ENCODE measurements at regions not wholly inside any gene's neighbourhood (a gene's known extent, or its start where the extent isn't known, plus 50 kb on each side); places are given as distances from the start of the nearest gene placed in this dataset.
"Not testable (repeated sequence)": the region's sequence is repeated elsewhere in the genome, so short reads cannot be mapped to it uniquely, and the experiment has no call there.

DNA sequence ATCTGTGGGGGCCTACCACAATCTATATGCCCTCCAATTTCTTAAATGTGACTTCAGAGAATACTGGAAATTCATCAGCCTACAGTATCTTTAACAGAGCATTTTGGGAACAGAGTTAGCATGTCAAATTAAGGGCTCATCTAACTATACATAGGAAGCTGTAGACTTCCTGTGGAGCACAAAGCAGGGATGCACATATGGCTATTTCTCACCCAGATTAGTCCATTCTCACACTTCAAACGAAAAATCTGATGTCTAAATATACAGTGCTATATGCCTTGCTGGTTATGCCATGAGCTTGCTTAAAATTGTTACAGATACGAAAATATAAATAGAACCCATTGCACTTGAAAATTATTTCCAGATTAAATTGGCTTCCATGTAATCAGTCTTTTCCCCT lies 1922.8 kb downstream of the MRPL39 start:
- DNase-seq (ENCODE audit: low read depth in 2 of 2), result no peak

DNA sequence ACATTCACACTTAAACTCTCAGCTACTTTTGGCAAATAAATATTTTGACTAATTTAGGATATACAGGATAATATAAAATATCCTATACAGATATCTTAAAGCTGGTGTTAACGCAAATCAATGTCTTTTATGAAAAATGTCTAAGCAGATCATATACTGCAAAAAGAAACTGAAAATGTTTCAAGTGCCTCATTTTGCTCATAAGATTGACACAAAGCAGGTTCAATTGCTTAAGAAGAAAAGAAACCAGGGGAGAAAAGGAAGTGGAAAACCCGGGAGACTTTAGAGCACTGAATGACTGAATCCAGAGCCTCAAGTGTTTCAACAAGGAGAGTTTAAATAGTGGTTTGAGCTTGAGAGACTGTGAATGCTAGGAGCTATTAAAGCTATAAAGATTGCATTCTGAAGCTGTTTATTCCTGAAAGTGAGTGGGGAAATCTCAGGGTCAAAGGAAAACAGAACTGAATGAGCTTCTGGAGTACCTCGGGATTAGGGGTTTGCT lies 1943.0 kb downstream of the MRPL39 start:
- no peak for DNase-seq (ENCODE audit: low read depth in 2 of 2)

DNA sequence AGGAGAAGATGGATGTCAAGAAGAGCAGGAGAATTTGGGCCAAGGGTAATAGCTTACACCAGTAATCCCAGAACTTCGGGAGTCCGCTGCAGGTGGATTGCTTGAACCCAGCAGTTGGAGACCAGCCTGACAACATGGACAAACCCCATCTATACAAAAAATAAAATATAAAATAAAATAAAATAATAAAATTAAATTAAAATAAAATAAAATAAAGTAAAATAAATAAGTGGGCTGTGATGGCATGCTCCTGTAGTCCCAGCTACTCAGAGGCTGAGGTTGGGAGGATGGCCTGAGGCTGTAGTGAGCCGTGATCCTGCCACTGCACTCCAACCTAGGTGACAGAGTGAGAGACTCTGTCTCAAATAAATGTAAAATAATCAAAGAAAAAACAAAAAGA lies 1946.7 kb downstream of the MRPL39 start:
- no peak for DNase-seq (ENCODE audit: low read depth in 2 of 2)

DNA sequence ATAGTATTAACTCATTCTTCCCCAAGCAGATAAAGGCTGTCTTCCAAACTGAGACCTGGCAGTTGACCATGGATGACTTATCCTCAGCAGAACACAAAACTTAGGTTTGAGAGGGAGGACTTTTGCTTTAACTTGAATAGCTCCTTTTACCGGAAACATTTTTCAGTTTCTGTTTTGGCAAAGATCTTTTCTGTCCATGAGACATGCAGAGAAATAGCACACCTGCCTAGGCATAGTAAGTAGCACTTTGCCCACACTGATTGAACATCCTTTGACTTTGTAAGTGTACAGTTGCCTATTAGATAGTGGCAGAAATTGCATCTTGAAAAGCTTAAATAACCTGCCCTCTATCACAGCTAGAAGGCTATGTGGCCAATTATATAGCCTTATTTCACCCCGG lies 1962.5 kb downstream of the MRPL39 start:
- no peak for DNase-seq (ENCODE audit: low read depth in 2 of 2)

DNA sequence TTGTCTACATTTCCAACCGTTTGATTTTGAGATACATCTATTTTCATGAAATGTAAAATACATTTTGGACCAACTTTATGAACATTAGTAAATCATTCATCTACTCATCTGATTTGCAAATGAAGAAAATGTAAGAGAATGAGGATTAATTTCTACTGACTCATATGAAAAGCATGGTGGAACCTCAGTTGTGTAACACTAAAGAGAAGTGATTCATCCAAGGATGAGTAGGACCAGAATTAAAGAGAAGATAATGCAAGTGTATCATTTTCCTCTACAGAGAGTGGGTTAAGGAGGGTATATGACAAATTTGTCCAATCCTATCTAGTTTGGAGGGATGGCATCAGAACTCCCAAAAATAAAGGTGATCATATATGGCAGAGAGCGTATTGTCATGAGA lies 1967.6 kb downstream of the MRPL39 start:
- DNase-seq (ENCODE audit: low read depth in 2 of 2), result no peak

DNA sequence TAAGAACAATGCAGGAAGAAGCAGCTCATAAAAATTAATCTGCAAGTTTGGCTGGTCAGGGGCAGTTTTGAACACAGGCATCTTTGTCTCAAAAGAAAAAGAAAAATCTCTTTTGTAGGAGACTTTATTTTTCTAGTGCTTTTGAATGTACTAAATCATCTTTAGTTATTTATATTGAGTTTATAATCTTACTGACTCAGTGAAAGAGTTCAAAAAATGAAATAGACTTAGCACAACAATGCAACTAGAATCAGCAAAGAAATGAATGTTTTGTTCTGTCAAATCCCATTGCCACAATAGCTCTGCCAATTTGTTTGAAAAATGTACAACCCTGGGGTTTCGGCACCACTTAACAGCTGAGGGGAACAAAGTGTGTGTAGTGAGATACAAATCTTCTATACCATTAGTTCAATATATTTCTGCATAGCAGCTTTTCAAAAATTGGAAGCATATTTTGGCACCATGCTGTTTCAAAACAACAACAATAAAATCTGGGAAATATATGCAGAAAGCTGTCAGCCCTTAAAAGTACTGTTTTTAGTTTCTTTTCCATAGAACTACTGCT lies 1969.1 kb downstream of the MRPL39 start:
- no peak for DNase-seq (ENCODE audit: low read depth in 2 of 2)

DNA sequence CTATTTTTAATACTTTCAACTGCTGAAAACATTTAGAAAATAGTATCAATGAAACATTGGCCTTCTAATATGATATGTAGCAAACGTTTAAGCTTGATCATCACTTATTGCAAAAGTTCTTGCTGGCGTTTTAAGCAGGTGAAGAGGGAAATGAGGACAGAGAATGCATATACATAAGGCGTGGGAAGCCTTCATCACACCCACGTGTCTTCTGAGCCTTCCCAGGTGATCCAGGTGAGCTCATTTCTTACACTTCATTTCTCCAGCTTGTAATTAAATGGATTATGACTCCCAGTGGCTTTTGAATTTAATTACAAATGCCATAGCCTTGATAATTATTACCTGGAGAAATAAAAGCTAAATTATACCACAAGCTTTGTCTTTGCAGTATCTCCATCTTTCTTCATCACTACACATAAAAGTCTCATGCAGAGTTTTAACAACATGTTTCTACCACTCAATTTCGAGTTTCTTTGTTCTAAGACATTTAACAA lies 1973.8 kb downstream of the MRPL39 start:
- DNase-seq (ENCODE audit: low read depth in 2 of 2), result no peak

DNA sequence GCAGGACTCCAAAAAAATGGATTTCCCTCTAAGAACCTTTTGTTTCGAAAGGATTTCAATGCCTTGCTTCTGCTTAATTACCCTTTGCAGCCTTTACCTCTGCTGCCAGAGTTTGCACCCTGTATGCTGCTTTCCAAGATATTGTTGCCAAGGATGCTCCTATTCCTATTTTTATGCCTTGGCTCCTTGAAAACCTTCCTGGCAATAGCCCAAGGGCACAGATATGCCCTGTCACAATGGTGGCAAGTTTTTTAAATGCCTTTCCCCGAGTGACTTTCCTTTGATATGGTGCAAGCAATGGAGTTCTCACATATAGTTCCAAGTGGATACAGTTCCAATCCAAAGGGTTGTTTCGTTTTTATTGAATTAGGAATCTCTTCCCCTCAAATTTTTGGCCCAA lies 1983.0 kb downstream of the MRPL39 start:
- DNase-seq (ENCODE audit: low read depth in 2 of 2), result no peak

DNA sequence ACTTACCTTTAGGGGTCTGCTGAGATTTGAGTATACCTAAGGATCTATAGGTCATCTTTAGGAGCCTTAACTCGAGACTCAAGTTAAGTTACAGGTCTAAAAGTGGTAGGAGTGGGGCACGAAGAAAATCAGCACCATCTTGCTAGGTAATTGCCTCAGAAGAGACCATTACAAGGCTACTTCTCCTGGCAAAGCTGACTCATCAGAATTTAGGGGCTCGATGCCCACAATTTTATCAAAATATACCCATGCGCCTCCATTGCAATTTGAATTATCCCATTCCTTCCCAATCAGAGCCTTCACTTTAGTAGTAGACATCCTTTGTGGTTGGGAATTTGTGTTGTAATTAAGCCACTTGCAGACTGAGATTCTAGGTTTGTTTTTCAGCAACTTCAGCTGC lies 1994.3 kb downstream of the MRPL39 start:
- no peak for DNase-seq (ENCODE audit: low read depth in 2 of 2)

DNA sequence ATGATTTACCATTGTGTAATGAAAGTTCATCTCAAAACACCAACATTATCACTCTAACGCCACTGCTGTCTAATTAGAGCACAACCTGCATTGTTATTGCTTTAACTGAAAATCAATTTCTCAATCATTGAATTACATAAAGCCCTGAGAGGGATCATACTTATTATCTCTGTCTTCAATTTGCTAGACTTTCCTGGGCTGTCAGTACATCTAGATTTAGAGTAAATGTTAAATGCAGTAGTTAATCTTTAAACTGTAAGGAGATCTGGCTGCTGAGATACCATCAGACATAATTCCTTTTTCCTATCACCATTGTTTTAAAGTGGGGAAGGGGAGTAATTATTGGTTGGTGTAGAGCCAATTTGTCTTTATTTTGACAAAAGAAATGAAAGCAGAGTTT lies 1995.1 kb downstream of the MRPL39 start:
- DNase-seq (ENCODE audit: low read depth in 2 of 2), result no peak

DNA sequence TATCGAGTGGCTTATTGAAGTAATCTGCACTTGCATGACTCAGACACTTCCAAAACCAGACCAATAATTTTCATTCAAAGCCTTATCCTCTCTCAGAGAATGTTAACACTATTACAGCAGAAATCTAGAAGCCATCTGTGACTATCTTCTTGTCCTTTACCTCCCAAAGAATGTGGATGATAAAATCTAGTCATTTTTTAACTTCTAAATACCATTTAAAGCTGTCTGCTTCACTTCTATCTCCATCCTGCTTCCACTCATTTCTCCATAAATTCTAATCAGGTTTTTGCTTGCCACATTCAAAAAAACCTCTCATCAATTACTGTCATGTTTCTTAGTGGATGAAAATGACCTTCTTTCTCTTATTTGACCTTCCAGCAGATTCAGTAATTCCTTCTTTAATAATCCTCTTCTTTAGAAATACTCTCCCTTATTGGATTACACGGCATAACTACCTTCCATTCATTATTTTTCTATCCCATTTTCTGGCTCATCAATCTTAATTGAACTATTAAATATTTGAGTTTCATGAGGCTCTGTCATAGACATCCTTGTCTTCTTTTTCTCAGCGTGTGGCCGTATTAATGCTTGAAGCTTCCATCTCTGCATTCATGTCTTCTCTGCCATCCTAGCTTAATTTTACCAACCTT lies 1999.4 kb downstream of the MRPL39 start:
- DNase-seq (ENCODE audit: low read depth in 2 of 2), result no peak

DNA sequence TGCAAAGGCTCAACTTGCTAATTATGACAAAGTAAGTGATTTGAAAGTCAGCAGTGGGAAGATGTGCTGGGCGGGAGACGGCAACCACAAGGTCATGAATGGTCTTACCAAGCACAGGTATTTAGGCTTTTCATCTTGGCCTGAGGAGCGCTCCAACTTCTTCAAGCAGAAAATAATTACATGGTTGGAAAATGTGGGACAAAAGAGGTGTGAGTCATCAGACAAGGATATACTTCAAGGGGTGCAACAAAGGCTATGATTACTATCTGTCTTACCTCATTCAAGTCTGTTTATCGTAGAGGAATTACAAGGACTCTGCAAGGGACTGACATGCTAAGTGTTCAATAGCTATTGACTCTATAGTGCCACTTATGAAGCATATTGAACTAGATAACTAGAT lies 2005.7 kb downstream of the MRPL39 start:
- DNase-seq (ENCODE audit: low read depth in 2 of 2), result no peak

DNA sequence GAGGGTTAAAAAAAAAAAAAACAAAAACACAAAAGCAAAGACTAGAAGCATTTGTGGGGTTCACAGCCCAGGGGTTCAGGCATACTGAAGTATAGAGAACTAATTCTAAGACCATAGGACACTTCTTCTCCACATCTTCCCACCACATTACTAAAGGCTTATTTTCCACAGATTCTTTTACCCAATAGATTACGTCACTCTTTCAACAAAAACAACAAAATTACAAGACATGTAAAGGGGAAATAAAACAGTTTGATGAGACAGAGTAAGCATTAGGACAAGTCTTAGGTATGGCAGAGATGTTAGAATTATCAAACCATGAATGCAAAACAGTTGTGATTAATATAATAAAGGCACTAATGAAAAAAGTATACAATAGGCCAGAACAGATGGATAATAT lies 2013.7 kb downstream of the MRPL39 start:
- no peak for DNase-seq (ENCODE audit: low read depth in 2 of 2)

DNA sequence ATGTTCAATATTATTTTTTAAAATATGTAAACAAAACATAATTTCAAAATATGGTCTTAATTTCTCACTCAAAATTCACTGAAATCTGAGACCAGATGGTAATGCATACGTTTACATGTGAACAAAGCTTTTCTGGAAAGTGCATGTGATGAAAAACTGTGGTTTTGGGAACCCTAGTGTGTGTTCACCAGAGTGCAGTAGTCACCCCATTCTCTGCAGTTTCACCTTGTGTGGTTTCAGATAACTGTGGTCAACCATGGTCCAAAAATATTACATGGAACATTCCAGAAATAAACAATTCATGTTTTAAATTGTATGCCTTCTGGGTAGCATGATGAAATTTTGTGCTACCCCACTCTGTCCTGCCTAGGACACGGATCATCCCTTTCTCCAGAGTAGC lies 2021.9 kb downstream of the MRPL39 start:
- no peak for DNase-seq (ENCODE audit: low read depth in 2 of 2)

DNA sequence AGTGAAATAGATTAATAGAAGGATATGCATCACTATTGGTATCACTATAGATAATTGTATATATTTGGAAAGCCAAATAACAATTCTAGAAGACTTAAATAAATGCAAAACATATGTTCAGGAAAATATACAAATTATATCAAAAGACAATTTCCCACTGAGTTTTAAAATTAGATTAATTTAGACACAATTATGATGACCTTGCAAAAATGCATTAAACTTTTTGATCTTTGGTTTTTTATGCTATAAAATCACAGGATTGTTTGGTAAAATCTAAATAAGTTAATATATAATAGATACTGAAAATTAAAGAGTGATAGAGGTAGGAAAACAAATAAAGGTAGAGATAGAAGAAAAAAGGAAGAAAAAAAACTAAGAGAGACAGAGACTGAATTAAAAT lies 2027.7 kb downstream of the MRPL39 start:
- DNase-seq (ENCODE audit: low read depth in 2 of 2), result no peak

DNA sequence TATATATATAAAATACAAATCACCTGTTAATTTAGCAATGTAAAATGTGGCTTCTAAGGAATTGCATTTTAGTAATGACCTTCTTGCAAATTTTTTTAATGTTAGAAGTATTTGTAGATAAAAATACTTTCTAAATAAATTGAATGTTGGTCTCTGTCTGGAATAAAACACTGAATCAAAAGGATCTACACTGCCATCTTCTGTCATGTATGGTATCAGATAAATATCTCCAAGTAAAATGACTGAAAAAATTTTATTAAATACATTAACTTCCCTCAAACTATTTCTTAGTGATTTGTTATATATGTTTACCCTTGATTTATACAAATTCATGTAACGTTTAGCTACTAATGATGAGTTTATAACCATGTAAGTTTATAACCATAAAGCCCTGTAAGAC lies 2029.3 kb downstream of the MRPL39 start:
- DNase-seq (ENCODE audit: low read depth in 2 of 2), result no peak

DNA sequence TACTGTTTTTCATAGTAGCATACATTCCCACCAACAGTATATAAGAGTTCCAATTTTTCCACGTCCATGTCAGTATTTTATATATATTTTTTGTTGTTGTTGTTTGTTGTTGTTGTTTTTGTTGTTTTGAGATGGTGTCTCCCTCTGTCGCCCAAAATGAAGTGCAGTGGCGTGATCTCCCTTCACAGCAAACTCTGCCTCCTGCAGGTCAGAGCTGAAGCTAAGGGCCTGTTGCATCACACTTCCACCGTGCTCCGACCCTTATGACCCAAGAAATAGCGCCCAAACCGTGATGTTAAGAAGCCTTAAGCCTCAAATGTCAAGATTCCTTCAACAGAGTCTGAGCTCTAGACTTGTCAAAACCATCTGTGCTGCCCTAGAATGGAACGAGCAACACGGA lies 2032.3 kb downstream of the MRPL39 start:
- DNase-seq (ENCODE audit: low read depth in 2 of 2), result no peak

DNA sequence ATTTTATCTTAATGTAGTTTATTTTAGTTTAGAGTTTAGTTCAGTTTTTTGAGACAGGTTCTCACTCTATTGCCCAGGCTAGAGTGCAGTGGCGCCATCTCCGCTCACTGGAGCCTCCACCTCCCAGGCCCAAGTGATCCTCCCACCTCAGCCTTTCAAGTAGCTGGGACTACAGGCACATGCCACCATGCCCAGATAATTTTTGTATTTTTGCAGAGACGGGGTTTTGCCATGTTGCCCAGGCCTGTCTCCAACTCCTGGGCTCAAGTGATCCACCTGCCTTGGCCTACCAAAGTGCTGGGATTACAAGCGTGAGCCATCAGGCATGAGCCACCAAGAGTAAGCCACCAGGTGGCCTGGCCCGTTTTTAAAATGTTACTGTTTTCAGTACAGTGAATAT lies 2058.4 kb downstream of the MRPL39 start:
- DNase-seq (ENCODE audit: low read depth in 2 of 2), result not testable (repeated sequence)

DNA sequence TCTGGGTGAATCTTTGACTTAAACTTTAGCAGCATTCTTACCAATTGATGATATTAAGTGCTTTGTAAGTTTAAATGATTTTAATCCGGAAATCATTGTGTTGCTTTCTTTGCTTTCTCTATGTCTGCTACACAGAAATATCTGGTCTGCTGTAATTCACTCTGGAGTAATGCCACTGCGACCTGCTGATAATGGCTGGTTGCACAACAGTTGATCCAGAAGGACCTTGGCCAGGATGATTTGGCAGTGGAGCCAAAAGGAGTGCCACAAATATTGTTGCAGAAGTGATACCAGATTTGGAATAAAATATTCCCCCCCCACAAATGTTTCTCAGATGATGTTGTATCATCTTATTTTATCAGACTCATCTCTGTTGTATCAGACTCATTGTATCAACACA lies 2063.9 kb downstream of the MRPL39 start:
- no peak for DNase-seq (ENCODE audit: low read depth in 2 of 2)

DNA sequence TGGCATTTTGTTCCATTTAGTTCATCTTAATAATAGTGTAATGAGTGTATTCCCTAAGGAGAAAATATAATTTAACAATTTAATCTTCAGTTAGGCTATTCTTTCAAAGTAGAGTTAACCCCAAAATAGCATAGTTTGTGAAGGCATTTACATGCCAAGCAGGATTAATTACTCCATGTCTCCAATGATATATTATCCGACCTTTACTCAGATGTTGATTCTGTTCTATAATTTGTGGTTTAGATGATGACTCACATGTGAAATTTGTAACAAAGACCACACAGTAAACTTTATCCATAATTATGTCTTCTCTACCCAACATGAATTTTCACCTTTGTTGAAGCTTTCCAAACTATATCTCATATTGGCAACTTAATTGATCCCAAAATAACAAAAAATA lies 2065.2 kb downstream of the MRPL39 start:
- DNase-seq (ENCODE audit: low read depth in 2 of 2), result no peak

DNA sequence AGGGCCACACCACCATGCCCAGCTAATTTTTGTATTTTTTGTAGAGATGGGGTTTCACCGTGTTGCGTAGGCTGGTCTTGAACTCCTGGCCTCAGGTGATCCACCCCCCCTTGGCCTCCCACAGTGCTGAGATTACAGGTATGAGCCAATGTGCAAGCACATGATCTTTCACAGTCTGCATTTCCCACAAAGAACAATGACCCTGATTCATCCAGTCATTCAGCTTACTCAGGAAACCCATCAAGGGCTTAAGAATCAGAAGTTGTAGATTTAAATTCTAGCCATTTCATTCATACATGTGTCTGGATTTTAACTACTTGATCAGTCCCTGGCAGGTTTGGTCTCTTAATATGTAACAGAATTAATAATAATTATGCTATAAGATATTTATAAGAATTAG lies 2065.7 kb downstream of the MRPL39 start:
- no peak for DNase-seq (ENCODE audit: low read depth in 2 of 2)

DNA sequence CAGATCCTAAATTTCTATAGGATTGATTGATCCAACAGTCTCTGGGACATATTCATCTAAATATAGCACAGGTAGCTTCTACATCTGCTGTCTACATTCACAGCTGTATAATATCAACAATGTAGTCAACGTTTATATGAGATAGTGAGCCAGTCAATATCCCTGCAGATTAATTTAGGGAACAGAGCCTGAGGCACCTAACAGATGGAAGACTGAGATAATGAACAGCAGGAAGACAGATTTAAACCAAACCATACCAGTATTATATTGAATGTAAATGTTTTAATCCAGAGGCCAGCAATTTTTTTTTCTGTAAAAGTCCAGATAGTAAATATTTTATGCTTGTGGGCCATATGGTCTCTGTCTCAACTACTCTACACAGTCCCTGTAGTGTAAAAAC lies 2072.4 kb downstream of the MRPL39 start:
- no peak for DNase-seq (ENCODE audit: low read depth in 2 of 2)

DNA sequence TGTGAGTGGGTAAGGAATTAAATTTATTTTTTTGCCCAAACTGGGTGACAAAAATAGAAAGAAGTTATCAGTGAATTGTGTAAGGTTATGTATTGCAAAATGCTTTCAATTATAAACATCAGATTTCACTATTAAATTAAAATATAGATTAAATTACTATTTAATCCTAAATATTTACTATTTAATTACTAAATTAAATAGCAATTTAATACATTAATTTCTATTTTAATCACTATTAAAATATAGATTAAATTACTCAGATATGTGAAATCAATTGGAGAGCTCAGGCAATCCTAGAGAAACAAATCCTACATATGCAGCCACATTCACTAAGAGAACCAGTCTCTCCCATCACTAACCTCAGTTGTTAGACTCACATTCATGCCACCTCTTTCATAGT lies 2075.8 kb downstream of the MRPL39 start:
- no peak for DNase-seq (ENCODE audit: low read depth in 2 of 2)

DNA sequence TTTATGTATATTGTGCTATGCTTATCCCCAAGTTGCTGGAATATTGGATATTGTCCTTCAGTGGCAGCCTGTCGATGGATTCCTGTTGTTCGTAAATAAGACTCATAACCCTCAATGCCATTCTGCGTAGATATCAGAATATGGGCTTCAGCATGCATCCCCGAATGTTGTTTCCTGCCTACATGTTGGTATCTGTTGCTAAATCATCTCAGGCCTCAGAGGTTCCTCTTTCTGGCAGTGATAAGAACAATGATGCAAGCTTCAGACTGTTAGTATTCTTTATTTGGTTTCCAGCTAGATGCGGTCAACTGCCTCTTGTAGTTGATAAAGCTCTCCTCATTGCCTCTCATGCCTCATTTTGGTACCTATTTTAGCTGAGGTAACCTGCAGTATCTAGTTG lies 2082.6 kb downstream of the MRPL39 start:
- peak in 1 of 2 donors; percentile 0 for DNase-seq (ENCODE audit: low read depth in 2 of 2)
